Esophagus muscularis mucosa (tissue), 3 donors: ENCODE measurements at regions not wholly inside any gene's neighbourhood (a gene's known extent, or its start where the extent isn't known, plus 50 kb on each side); places are given as distances from the start of the nearest gene placed in this dataset.

Experiments used
- POLR2A ChIP-seq: fragments of 450-650 bp; IDR thresholded peaks from one replicate; pipeline ENCODE4 v1.6.1; 2017; ENCODE audit warnings: antibody characterized with exemption, moderate library complexity, mild to moderate bottlenecking, low read depth
- POLR2AphosphoS5 ChIP-seq, 2 donors: sonication (generic); formaldehyde crosslinking; IDR thresholded peaks; one replicate each; pipeline ENCODE4 v1.6.1; 2017; ENCODE audit warnings: antibody characterized with exemption in 2 of 2
- TF ChIP-seq, protein P1 (sequence below), 3 experiments: fragments of 200-600 bp in 2 of 3; fragments of 450-650 bp in 1 of 3; sonication (generic) in 2 of 3; IDR thresholded peaks; one replicate each; pipeline ENCODE4 v1.5.1; 2017 to 2019; ENCODE audit warnings: antibody characterized with exemption in 3 of 3, mild to moderate bottlenecking in 2 of 3, moderate library complexity in 1 of 3

DNA sequence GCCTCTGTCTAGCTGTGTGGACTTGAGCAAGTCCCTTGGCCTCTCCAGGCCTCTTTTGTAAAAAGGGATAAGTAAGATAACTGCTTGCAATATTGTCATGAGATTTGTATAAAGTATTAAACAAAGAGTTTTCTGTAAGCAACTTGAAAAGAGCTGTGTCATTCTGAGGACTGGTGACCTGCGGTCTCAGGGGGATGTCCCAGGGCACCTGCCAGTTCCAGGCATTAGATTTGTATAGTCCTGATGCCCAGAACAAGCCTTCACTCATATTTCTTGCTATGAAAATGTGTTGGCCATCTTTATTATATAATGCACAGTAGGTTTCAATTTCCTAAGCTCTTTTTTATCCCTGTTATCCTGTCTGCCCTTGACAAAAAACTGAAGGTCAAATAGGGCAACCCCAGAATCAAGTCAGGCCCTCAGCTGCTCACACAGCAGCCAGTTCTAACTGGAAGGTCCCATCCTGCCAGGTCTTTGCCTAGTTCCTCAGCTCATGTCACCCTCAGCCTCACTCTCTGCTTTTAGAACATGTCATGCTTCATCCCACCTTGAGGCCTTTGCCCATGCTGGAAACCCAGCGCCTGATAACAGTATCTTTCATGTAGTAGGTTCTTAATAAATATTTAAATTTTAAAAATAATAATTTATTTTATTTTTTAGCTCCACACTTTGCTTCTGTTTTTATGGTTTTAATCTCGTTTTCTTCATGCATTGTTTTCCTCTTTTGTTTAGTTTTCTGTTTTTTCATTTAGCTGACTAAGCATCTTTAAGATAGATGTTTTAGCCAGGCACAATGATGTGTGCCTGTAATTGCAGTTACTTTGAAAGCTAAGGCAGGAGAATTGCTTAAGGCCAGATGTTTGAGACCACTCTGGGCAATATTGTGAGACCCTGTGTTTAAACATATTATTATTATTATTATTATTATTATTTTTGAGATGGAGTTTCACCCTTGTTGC is 87.5 kb upstream of the ZNF92 start:
- TF ChIP-seq, protein P1, sequence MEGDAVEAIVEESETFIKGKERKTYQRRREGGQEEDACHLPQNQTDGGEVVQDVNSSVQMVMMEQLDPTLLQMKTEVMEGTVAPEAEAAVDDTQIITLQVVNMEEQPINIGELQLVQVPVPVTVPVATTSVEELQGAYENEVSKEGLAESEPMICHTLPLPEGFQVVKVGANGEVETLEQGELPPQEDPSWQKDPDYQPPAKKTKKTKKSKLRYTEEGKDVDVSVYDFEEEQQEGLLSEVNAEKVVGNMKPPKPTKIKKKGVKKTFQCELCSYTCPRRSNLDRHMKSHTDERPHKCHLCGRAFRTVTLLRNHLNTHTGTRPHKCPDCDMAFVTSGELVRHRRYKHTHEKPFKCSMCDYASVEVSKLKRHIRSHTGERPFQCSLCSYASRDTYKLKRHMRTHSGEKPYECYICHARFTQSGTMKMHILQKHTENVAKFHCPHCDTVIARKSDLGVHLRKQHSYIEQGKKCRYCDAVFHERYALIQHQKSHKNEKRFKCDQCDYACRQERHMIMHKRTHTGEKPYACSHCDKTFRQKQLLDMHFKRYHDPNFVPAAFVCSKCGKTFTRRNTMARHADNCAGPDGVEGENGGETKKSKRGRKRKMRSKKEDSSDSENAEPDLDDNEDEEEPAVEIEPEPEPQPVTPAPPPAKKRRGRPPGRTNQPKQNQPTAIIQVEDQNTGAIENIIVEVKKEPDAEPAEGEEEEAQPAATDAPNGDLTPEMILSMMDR (IDR thresholded peaks at IDR 0.05): no peak
- TF ChIP-seq POLR2AphosphoS5 (IDR thresholded peaks at IDR 0.05) (no peak), POLR2A (no peak)
